ENCODE measurements at regions not wholly inside any gene's neighbourhood (a gene's known extent, or its start where the extent isn't known, plus 50 kb on each side); places are given as distances from the start of the nearest gene placed in this dataset.

DNA sequence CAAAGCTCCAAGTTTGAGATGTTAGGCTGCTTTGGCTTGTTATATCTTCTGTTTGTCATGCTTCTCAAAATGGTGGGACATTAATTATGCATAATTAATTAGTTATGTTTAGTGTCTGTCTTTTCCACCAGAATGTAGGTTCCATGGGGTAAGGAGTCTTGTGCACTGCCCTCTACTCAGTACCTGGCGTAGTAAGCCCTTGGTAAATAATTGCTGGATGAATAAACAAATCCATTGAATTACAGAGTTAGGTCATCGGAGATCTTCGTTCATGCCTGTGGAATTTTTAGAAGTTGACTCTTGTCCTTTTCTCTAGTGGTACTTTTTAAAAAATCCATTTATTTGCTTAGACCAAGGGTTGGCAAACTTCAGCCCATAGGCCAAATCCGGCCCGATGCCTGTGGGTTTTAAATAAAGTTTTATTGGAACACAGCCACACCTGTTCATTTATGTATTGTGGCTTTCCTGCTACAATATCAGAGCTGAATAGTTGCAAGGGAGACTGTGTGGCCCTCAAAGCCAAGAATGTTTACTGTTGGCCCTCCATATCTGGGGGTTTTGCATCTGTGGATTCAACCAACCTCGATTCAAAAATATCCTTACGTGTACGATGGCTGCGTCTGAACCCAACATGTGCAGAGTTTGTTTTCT is 524.8 kb upstream of the EEF2KMT start:
- no peak for TF ChIP-seq POLR2A (IDR thresholded peaks at IDR 0.05; ENCODE audit: low read depth, low read length)
- TF ChIP-seq POLR2AphosphoS5 (IDR thresholded peaks at IDR 0.05; ENCODE audit: low read depth, low read length) = no peak

Data from GM12892 (cell line).